GM10248 (cell line): ENCODE measurements at regions not wholly inside any gene's neighbourhood (a gene's known extent, or its start where the extent isn't known, plus 50 kb on each side); places are given as distances from the start of the nearest gene placed in this dataset.

ENCODE experiments used
- CTCF ChIA-PET: fragments of 300-600 bp; sonication (Branson Sonifier 250); formaldehyde crosslinking; extraction: SDS; loops from one replicate; lab custom pipeline; 2021; ENCODE audit warnings: antibody characterized with exemption; lab: Yijun Ruan, JAX
- POLR2A ChIA-PET: fragments of 350-650 bp; sonication (Branson Sonifier 250); formaldehyde crosslinking; extraction: SDS; loops from one replicate; lab custom pipeline; 2020; ENCODE audit warnings: antibody characterized with exemption; lab: Yijun Ruan, JAX
- DNase-seq: peaks from one replicate; pipeline ENCODE4 v3.0.0; 2012; ENCODE audit errors: extremely low spot score
- CTCF ChIP-seq: IDR thresholded peaks from 2 replicates; pipeline ENCODE4 v1.5.1; 2012; ENCODE audit warnings: mild to moderate bottlenecking, low read depth; ENCODE audit errors: extremely low read depth, missing control alignments, control extremely low read depth

GRCh38 chr7:41777894-41778596, 75.2 kb upstream of the INHBA start:
- CTCF ChIA-PET = no interaction called here
- no peak for TF ChIP-seq CTCF
- POLR2A ChIA-PET = no interaction called here
- no peak for DNase-seq

- no peak for TF ChIP-seq CTCF
- POLR2A ChIA-PET = no interaction called here
- no peak for DNase-seq
- CTCF ChIA-PET = no interaction called here
Observed at GRCh38 chr7:41774966-41775365, 72.1 kb upstream of the INHBA start.

GRCh38 chr7:41773756-41774155, 70.9 kb upstream of the INHBA start:
- ChIA-PET CTCF (no interaction called here), POLR2A (no interaction called here)
- TF ChIP-seq CTCF = no peak

GRCh38 chr7:41771717-41772116, 68.8 kb upstream of the INHBA start:
- no peak for TF ChIP-seq CTCF
- no peak for DNase-seq
- ChIA-PET POLR2A (no interaction called here), CTCF (interaction anchor here (1.2 to 1.6 kb wide), 2 partner anchors 11 to 31 kb away, joined by 3 read pairs; no protein-coding TSS in a partner anchor)

More at GRCh38 chr7:41773756-41774155, 70.9 kb upstream of the INHBA start:
- DNase-seq = no peak

GRCh38 chr7:41769162-41769561, 66.3 kb upstream of the INHBA start:
- POLR2A ChIA-PET = no interaction called here

GRCh38 chr7:41763626-41764025, 60.7 kb upstream of the INHBA start:
- no peak for DNase-seq
- POLR2A ChIA-PET = no interaction called here
- CTCF ChIA-PET = no interaction called here
- no peak for TF ChIP-seq CTCF

More at GRCh38 chr7:41769162-41769561, 66.3 kb upstream of the INHBA start:
- DNase-seq = no peak
- CTCF ChIA-PET = interaction anchor here (0.6 to 1.3 kb wide), 2 partner anchors 18 to 21 kb away, joined by 3 read pairs; no protein-coding TSS in a partner anchor
- no peak for TF ChIP-seq CTCF
